ENCODE measurements at regions not wholly inside any gene's neighbourhood (a gene's known extent, or its start where the extent isn't known, plus 50 kb on each side); places are given as distances from the start of the nearest gene placed in this dataset.

GRCh38 chr5:58002323-58002722, 457.6 kb downstream of the PLK2 start:
- TF ChIP-seq CTCF (IDR thresholded peaks at IDR 0.05) (no peak), POLR2A (IDR thresholded peaks at IDR 0.05) (no peak)
